ACHN (cell line): ENCODE measurements at regions not wholly inside any gene's neighbourhood (a gene's known extent, or its start where the extent isn't known, plus 50 kb on each side); places are given as distances from the start of the nearest gene placed in this dataset.
A peak's percentile ranks its signal among the peaks of the same experiment; 100 is the strongest.

Source experiments
- DNase-seq: peaks from one replicate; pipeline ENCODE4 v3.0.0-alpha.2; 2015
- in situ Hi-C: cut with HindIII; loops from 2 replicates; pipeline ENCODE4 v1.10.0; 2017; ENCODE audit warnings: low sequenced_read_pairs, low pct_ligation_motif_present, low pct_unique_long_range_greater_than_20kb

GRCh38 chr16:55184052-55184451, 140.0 kb upstream of the IRX6 start:
- in situ Hi-C loops, result no loop called here
- DNase-seq, result no peak

GRCh38 chr16:55184619-55185018, 139.4 kb upstream of the IRX6 start:
- no peak for DNase-seq
- in situ Hi-C loops, result no loop called here

GRCh38 chr16:55189224-55189623, 134.8 kb upstream of the IRX6 start:
- in situ Hi-C loops, result no loop called here
- no peak for DNase-seq

- DNase-seq, result no peak
- in situ Hi-C loops, result no loop called here
Measured at GRCh38 chr16:55189682-55190636, 134.0 kb upstream of the IRX6 start.

- no peak for DNase-seq
- in situ Hi-C loops, result no loop called here
Measured at GRCh38 chr16:55192734-55193133, 131.3 kb upstream of the IRX6 start.

GRCh38 chr16:55203570-55203969, 120.4 kb upstream of the IRX6 start:
- DNase-seq, result no peak
- in situ Hi-C loops, result no loop called here

- DNase-seq, result no peak
- in situ Hi-C loops, result no loop called here
Measured at GRCh38 chr16:55204069-55204468, 119.9 kb upstream of the IRX6 start.

GRCh38 chr16:55204923-55205322, 119.1 kb upstream of the IRX6 start:
- in situ Hi-C loops, result no loop called here
- no peak for DNase-seq

GRCh38 chr16:55207693-55208428, 116.1 kb upstream of the IRX6 start:
- DNase-seq, result no peak
- in situ Hi-C loops, result no loop called here

- in situ Hi-C loops, result no loop called here
- no peak for DNase-seq
Measured at GRCh38 chr16:55209626-55210025, 114.4 kb upstream of the IRX6 start.

- in situ Hi-C loops, result no loop called here
- DNase-seq, result no peak
Measured at GRCh38 chr16:55212791-55213190, 111.2 kb upstream of the IRX6 start.

- in situ Hi-C loops, result no loop called here
- no peak for DNase-seq
Measured at GRCh38 chr16:55214412-55214811, 109.6 kb upstream of the IRX6 start.

- DNase-seq, result no peak
- in situ Hi-C loops, result no loop called here
Measured at GRCh38 chr16:55214974-55215494, 109.0 kb upstream of the IRX6 start.

GRCh38 chr16:55217392-55217791, 106.6 kb upstream of the IRX6 start:
- DNase-seq, result no peak
- in situ Hi-C loops, result no loop called here

- no peak for DNase-seq
- in situ Hi-C loops, result no loop called here
Measured at GRCh38 chr16:55221836-55222235, 102.2 kb upstream of the IRX6 start.

GRCh38 chr16:55222486-55222885, 101.5 kb upstream of the IRX6 start:
- no peak for DNase-seq
- in situ Hi-C loops, result no loop called here

- in situ Hi-C loops, result no loop called here
- DNase-seq, result peak; percentile 33
Measured at GRCh38 chr16:55225972-55226542, 97.9 kb upstream of the IRX6 start.

GRCh38 chr16:55232822-55233221, 91.2 kb upstream of the IRX6 start:
- DNase-seq, result no peak
- in situ Hi-C loops, result no loop called here

GRCh38 chr16:55233464-55233863, 90.5 kb upstream of the IRX6 start:
- no peak for DNase-seq
- in situ Hi-C loops, result no loop called here
